Neural crest cell (in vitro differentiated cells): ENCODE measurements at regions not wholly inside any gene's neighbourhood (a gene's known extent, or its start where the extent isn't known, plus 50 kb on each side); places are given as distances from the start of the nearest gene placed in this dataset.
"Not testable (repeated sequence)": the region's sequence is repeated elsewhere in the genome, so short reads cannot be mapped to it uniquely, and the experiment has no call there.

Experiments used
- DNase-seq: peaks from one replicate; pipeline ENCODE4 v3.0.0; 2021; ENCODE audit warnings: low read depth, mixed read lengths, low spot score
- H3K27ac Mint-ChIP-seq: one replicate; pipeline ENCODE4 v1.8.0; 2021; ENCODE audit warnings: mild to moderate bottlenecking, mixed read lengths; ENCODE audit not compliant: unreplicated experiment
- H3K27me3 Mint-ChIP-seq: 2 replicates; pipeline ENCODE4 v1.8.0; 2021; ENCODE audit warnings: low read depth, mild to moderate bottlenecking, mixed read lengths
- H3K36me3 Mint-ChIP-seq: 2 replicates; pipeline ENCODE4 v1.8.0; 2021; ENCODE audit warnings: low read depth, mild to moderate bottlenecking, mixed read lengths
- H3K4me1 Mint-ChIP-seq: 2 replicates; pipeline ENCODE4 v1.8.0; 2021; ENCODE audit warnings: mixed read lengths
- H3K4me3 Mint-ChIP-seq: one replicate; pipeline ENCODE4 v1.8.0; 2021; ENCODE audit warnings: mild to moderate bottlenecking, mixed read lengths
- H3K9me3 Mint-ChIP-seq: 2 replicates; pipeline ENCODE4 v1.8.0; 2021; ENCODE audit warnings: mixed read lengths
- TF ChIP-seq, protein P1 (sequence below): fragments of 200-600 bp; sonication (generic); conservative IDR thresholded peaks from 2 replicates; pipeline ENCODE4 v1.5.0; 2021; ENCODE audit warnings: antibody characterized with exemption, mild to moderate bottlenecking

- Mint-ChIP-seq H3K36me3 (peaks cover 38% of the 10 kb centered on the region), H3K4me1 (peaks cover 32% of the 10 kb centered on the region), H3K9me3 (peaks cover 13% of the 10 kb centered on the region)
- not testable (repeated sequence) for H3K4me3 Mint-ChIP-seq, H3K27me3 Mint-ChIP-seq, DNase-seq, H3K27ac Mint-ChIP-seq
Measured at GRCh38 chr2:131686894-131687238, 159.2 kb downstream of the CCDC74A start.

DNA sequence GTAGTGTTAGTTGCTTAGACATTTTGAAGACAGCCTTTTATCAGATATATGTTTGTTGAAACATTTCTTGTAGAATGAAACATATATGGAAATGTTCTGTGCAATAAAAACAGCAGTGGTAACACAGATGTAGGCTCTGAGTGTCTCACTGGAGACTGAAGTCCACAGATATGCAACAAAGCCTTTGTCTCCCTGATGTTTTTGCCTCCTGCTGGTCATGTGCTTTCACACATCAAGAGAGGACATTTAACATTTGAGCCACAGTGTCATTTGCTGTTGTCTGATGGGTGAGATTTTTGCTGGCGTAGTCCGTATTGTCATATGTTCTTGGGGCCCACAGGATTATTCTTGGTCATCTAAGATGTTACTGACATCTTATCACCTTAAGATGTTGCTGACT, 161.4 kb downstream of the CCDC74A start:
- Mint-ChIP-seq H3K36me3 (peaks cover 51% of the 10 kb centered on the region), H3K4me1 (peaks cover 17% of the 10 kb centered on the region), H3K9me3 (peaks cover 18% of the 10 kb centered on the region)
- not testable (repeated sequence) for DNase-seq, H3K27me3 Mint-ChIP-seq, H3K27ac Mint-ChIP-seq, H3K4me3 Mint-ChIP-seq

DNA sequence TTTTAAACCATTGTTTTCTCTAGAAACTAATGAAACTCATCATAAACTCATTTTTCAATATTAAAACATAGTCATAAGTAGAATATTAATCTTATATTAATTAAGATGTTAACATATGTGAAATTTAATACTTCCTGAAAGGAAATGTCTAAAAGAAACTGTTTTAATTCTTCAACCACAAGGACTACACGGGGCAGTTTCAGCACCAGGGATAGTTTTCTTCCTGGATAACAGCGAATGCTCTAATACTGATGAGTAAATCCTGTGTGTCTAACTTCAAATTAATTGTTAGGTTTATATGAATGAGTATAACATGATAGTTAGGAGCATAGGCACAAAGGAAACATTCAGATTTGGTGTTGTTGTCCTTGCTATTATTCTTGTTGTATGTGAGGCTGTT, 183.6 kb downstream of the CCDC74A start:
- not testable (repeated sequence) for DNase-seq, H3K4me3 Mint-ChIP-seq, H3K4me1 Mint-ChIP-seq, H3K9me3 Mint-ChIP-seq, H3K36me3 Mint-ChIP-seq, H3K27ac Mint-ChIP-seq, H3K27me3 Mint-ChIP-seq

DNA sequence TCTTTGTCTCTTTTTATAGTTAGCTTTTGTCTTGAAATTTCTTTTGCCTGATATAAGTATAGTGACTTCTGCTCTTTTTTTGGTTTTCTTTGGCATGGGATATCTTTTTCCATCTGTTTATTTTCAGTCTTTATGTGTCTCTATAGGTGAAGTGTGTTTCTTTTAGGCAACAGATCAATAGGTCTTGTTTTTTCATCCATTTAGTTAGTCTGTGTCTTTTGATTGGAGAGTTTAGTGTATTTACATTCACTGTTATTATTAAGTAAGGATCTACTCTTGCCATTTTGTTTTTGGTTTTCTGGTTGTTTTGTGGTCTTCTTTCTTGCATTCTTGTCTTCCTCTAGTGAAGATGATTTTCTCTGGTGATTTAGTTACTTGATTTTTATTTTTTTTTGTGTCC, 190.2 kb downstream of the CCDC74A start:
- H3K27me3 Mint-ChIP-seq, H3K27ac Mint-ChIP-seq, DNase-seq, H3K9me3 Mint-ChIP-seq, H3K4me1 Mint-ChIP-seq, H3K4me3 Mint-ChIP-seq: not testable (repeated sequence)
- H3K36me3 Mint-ChIP-seq: peaks cover 20% of the 10 kb centered on the region

GRCh38 chr2:131721163-131721562, 193.5 kb downstream of the CCDC74A start:
- H3K27ac Mint-ChIP-seq, DNase-seq: not testable (repeated sequence)
- H3K36me3 Mint-ChIP-seq: peaks cover 21% of the 10 kb centered on the region

GRCh38 chr2:131722256-131722655, 194.6 kb downstream of the CCDC74A start:
- H3K4me3 Mint-ChIP-seq, DNase-seq, H3K4me1 Mint-ChIP-seq, H3K9me3 Mint-ChIP-seq, H3K27me3 Mint-ChIP-seq, H3K27ac Mint-ChIP-seq: not testable (repeated sequence)
- H3K36me3 Mint-ChIP-seq: peaks cover 18% of the 10 kb centered on the region

More at GRCh38 chr2:131721163-131721562, 193.5 kb downstream of the CCDC74A start:
- not testable (repeated sequence) for H3K4me3 Mint-ChIP-seq, H3K4me1 Mint-ChIP-seq, H3K27me3 Mint-ChIP-seq, H3K9me3 Mint-ChIP-seq

DNA sequence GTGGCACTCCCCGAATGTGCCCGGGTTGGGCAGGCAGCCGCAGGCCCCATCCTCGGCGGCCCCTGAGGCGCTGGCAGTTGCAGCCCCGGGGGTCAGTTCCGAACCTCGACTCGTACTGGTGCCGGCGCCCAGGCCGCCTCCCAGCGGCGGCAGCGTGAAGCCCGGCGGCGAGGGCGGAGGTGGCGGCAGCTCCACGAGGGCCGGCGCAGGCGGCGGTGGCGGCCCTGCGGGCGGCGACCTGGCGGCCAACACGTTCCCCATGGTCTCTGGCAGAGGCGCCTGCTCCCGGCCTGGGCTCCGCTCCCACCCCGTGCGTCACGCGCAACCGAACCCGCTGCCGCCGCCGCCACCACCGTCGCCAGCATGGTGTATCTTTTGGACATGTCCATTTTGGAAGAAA, 196.3 kb downstream of the CCDC74A start:
- Mint-ChIP-seq H3K9me3 (no peaks in the 10 kb centered on the region), H3K27me3 (no peaks in the 10 kb centered on the region), H3K4me3 (no peak overlapping the region), H3K36me3 (peaks cover 9% of the 10 kb centered on the region), H3K27ac (no peak overlapping the region), H3K4me1 (no peaks in the 10 kb centered on the region)
- TF ChIP-seq, protein P1, sequence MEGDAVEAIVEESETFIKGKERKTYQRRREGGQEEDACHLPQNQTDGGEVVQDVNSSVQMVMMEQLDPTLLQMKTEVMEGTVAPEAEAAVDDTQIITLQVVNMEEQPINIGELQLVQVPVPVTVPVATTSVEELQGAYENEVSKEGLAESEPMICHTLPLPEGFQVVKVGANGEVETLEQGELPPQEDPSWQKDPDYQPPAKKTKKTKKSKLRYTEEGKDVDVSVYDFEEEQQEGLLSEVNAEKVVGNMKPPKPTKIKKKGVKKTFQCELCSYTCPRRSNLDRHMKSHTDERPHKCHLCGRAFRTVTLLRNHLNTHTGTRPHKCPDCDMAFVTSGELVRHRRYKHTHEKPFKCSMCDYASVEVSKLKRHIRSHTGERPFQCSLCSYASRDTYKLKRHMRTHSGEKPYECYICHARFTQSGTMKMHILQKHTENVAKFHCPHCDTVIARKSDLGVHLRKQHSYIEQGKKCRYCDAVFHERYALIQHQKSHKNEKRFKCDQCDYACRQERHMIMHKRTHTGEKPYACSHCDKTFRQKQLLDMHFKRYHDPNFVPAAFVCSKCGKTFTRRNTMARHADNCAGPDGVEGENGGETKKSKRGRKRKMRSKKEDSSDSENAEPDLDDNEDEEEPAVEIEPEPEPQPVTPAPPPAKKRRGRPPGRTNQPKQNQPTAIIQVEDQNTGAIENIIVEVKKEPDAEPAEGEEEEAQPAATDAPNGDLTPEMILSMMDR: no peak
- DNase-seq: no peak

DNA sequence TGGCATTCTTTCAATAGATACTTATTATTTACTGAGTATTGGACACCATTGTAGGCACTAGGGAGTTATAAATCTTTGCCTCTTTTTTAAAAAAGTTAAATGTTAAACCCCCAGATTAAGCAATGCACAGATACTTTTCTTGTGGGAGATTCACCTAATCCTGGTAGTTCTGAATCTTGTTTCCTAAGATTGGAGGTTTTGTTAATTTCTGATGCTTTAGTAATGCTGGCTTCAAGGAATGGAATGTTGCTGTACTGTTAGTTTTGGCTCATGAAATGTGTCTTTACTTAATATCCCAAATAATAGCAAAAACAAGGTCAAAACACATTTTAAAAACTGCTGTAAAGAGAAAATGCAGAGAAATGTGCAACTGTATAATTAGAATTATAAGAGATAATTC, 200.8 kb downstream of the CCDC74A start:
- H3K4me1 Mint-ChIP-seq, H3K27ac Mint-ChIP-seq, H3K9me3 Mint-ChIP-seq, H3K36me3 Mint-ChIP-seq, H3K4me3 Mint-ChIP-seq, H3K27me3 Mint-ChIP-seq, DNase-seq: not testable (repeated sequence)

GRCh38 chr2:131733530-131733929, 205.8 kb downstream of the CCDC74A start:
- H3K27me3 Mint-ChIP-seq, H3K36me3 Mint-ChIP-seq, H3K4me1 Mint-ChIP-seq, H3K4me3 Mint-ChIP-seq, H3K9me3 Mint-ChIP-seq, DNase-seq, H3K27ac Mint-ChIP-seq: not testable (repeated sequence)

DNA sequence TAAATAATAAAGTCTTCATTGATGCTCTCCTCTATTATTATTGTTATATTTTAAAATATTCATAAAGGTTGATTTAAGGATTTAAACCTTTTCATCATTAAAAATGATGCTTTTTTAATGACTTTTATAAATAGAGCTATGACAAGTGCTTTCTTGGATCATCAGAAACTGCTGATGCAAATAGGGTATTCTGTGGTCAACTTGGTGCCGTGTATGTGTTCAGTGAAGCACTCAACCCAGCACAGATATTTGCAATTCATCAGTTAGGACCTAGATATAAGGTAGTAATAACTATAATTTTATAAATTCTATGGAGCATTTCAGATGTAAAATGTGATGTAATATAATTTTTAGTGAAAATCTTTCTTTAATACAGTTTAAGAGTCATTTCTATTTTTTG, 208.7 kb downstream of the CCDC74A start:
- H3K4me3 Mint-ChIP-seq, H3K36me3 Mint-ChIP-seq: not testable (repeated sequence)

GRCh38 chr2:131738533-131738932, 210.8 kb downstream of the CCDC74A start:
- H3K27me3 Mint-ChIP-seq, H3K36me3 Mint-ChIP-seq, H3K9me3 Mint-ChIP-seq, DNase-seq, H3K4me3 Mint-ChIP-seq, H3K4me1 Mint-ChIP-seq, H3K27ac Mint-ChIP-seq: not testable (repeated sequence)

More for the DNA sequence above, 208.7 kb downstream of the CCDC74A start:
- not testable (repeated sequence) for H3K27me3 Mint-ChIP-seq, H3K4me1 Mint-ChIP-seq, H3K27ac Mint-ChIP-seq, H3K9me3 Mint-ChIP-seq, DNase-seq

GRCh38 chr2:131738996-131739434, 211.3 kb downstream of the CCDC74A start:
- H3K4me3 Mint-ChIP-seq, H3K4me1 Mint-ChIP-seq, H3K36me3 Mint-ChIP-seq, DNase-seq, H3K9me3 Mint-ChIP-seq, H3K27me3 Mint-ChIP-seq, H3K27ac Mint-ChIP-seq: not testable (repeated sequence)
